ENCODE measurements at regions not wholly inside any gene's neighbourhood (a gene's known extent, or its start where the extent isn't known, plus 50 kb on each side); places are given as distances from the start of the nearest gene placed in this dataset.

GRCh38 chr11:116507016-116507415, 265.8 kb downstream of the BUD13 start:
- DNase-seq (ENCODE audit: low spot score), result no peak

DNA sequence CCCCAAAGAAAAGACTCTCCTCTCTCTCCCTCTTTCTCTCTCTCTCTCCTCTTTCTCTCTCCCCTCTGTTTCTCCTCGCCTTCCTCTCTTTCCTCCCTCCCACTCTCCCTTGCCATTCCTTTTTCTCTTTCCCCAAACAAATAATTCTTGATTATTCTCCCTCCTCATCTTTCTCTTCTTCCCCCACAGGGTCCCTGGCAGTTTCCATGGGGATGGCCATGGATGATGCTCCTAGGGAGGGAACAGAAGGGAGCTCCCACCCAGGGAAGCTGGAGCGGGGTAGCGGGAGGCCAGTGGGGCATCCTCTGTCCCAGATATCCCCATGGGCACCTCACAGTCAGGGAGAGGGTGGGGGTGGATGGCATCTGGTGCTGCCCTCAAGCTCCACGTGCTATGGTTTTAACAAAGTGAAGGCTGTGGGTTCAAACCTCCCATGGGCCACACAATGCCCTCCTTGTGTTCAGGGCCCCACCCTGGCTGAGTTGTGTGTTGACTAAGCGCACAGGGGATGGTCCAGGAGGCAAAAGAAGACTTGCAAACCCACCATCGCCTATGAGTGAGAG, 266.4 kb downstream of the BUD13 start:
- DNase-seq (ENCODE audit: low spot score), result no peak

GRCh38 chr11:116505298-116506262, 267.2 kb downstream of the BUD13 start:
- DNase-seq (ENCODE audit: low spot score), result no peak

GRCh38 chr11:116504541-116505297, 268.1 kb downstream of the BUD13 start:
- no peak for DNase-seq (ENCODE audit: low spot score)

GRCh38 chr11:116503216-116504160, 269.3 kb downstream of the BUD13 start:
- DNase-seq (ENCODE audit: low spot score), result no peak

- no peak for DNase-seq (ENCODE audit: low spot score)
These were observed 270.1 kb downstream of the BUD13 start for GRCh38 chr11:116502641-116503061.

GRCh38 chr11:116501728-116502127, 271.1 kb downstream of the BUD13 start:
- DNase-seq (ENCODE audit: low spot score), result no peak

- DNase-seq (ENCODE audit: low spot score), result no peak
These were observed 271.7 kb downstream of the BUD13 start for GRCh38 chr11:116500947-116501602.

GRCh38 chr11:116500026-116500946, 272.5 kb downstream of the BUD13 start:
- DNase-seq (ENCODE audit: low spot score), result no peak

- DNase-seq (ENCODE audit: low spot score), result peak; percentile 90
These were observed 273.3 kb downstream of the BUD13 start for GRCh38 chr11:116499396-116500003.

- no peak for DNase-seq (ENCODE audit: low spot score)
These were observed 274.6 kb downstream of the BUD13 start for GRCh38 chr11:116498161-116498560.

GRCh38 chr11:116492600-116492999, 280.2 kb downstream of the BUD13 start:
- DNase-seq (ENCODE audit: low spot score), result no peak

GRCh38 chr11:116488836-116489389, 283.9 kb downstream of the BUD13 start:
- no peak for DNase-seq (ENCODE audit: low spot score)

- no peak for DNase-seq (ENCODE audit: low spot score)
These were observed 287.4 kb downstream of the BUD13 start for GRCh38 chr11:116485425-116485824.

GRCh38 chr11:116482716-116483115, 290.1 kb downstream of the BUD13 start:
- no peak for DNase-seq (ENCODE audit: low spot score)

- no peak for DNase-seq (ENCODE audit: low spot score)
These were observed 291.6 kb downstream of the BUD13 start for GRCh38 chr11:116481126-116481675.

- no peak for DNase-seq (ENCODE audit: low spot score)
These were observed 293.8 kb downstream of the BUD13 start for GRCh38 chr11:116478669-116479668.

All from HT-29 (cell line).